ENCODE measurements at regions not wholly inside any gene's neighbourhood (a gene's known extent, or its start where the extent isn't known, plus 50 kb on each side); places are given as distances from the start of the nearest gene placed in this dataset.

GRCh38 chr3:159760046-159760445, 228.6 kb upstream of the IL12A start:
- ATAC-seq (no peak), DNase-seq (no peak)
- Mint-ChIP-seq H3K9me3 (peaks cover 8% of the 10 kb centered on the region), H3K36me3 (ENCODE audit: low read depth) (no peaks in the 10 kb centered on the region), H3K27me3 (peaks cover 31% of the 10 kb centered on the region), H3K27ac (no peak overlapping the region), H3K4me1 (peaks cover 9% of the 10 kb centered on the region), H3K4me3 (no peak overlapping the region)

GRCh38 chr3:159761369-159761768, 227.3 kb upstream of the IL12A start:
- ATAC-seq (no peak), DNase-seq (no peak)
- peaks cover 43% of the 10 kb centered on the region for H3K27me3 Mint-ChIP-seq
- peaks cover 8% of the 10 kb centered on the region for H3K9me3 Mint-ChIP-seq
- peaks cover 18% of the 10 kb centered on the region for H3K4me1 Mint-ChIP-seq
- no peaks in the 10 kb centered on the region for H3K36me3 Mint-ChIP-seq (ENCODE audit: low read depth)
- no peak overlapping the region for H3K27ac Mint-ChIP-seq
- H3K4me3 Mint-ChIP-seq: no peak overlapping the region

- DNase-seq (no peak), ATAC-seq (no peak)
- H3K27ac Mint-ChIP-seq: no peak overlapping the region
- peaks cover 18% of the 10 kb centered on the region for H3K4me1 Mint-ChIP-seq
- peaks cover 49% of the 10 kb centered on the region for H3K27me3 Mint-ChIP-seq
- peaks cover 1% of the 10 kb centered on the region for H3K9me3 Mint-ChIP-seq
- no peak overlapping the region for H3K4me3 Mint-ChIP-seq
- no peaks in the 10 kb centered on the region for H3K36me3 Mint-ChIP-seq (ENCODE audit: low read depth)
These were observed 226.6 kb upstream of the IL12A start for GRCh38 chr3:159761848-159762635.

GRCh38 chr3:159763011-159763601, 225.5 kb upstream of the IL12A start:
- Mint-ChIP-seq H3K4me1 (peaks cover 18% of the 10 kb centered on the region), H3K27ac (peak overlapping the region; percentile 8), H3K9me3 (no peaks in the 10 kb centered on the region), H3K27me3 (peaks cover 57% of the 10 kb centered on the region), H3K4me3 (peak overlapping the region; percentile 76), H3K36me3 (ENCODE audit: low read depth) (no peaks in the 10 kb centered on the region)
- DNase-seq (peak; percentile 40), ATAC-seq (peak; percentile 59)

- H3K27me3 Mint-ChIP-seq: peaks cover 57% of the 10 kb centered on the region
- DNase-seq: peak; percentile 57
These were observed 224.8 kb upstream of the IL12A start for GRCh38 chr3:159763602-159764489.

GRCh38 chr3:159764490-159765029, 224.1 kb upstream of the IL12A start:
- H3K4me3 Mint-ChIP-seq: peak overlapping the region; percentile 78
- no peak for ATAC-seq

More at GRCh38 chr3:159763602-159764489, 224.8 kb upstream of the IL12A start:
- no peak overlapping the region for H3K27ac Mint-ChIP-seq
- H3K4me1 Mint-ChIP-seq: peaks cover 18% of the 10 kb centered on the region
- H3K4me3 Mint-ChIP-seq: peak overlapping the region; percentile 78
- H3K36me3 Mint-ChIP-seq (ENCODE audit: low read depth): no peaks in the 10 kb centered on the region
- peak; percentile 78 for ATAC-seq
- no peaks in the 10 kb centered on the region for H3K9me3 Mint-ChIP-seq

GRCh38 chr3:159765030-159765859, 223.4 kb upstream of the IL12A start:
- H3K27me3 Mint-ChIP-seq: peaks cover 54% of the 10 kb centered on the region
- peak overlapping the region; percentile 74 for H3K4me3 Mint-ChIP-seq
- peak; percentile 21 for DNase-seq
- H3K9me3 Mint-ChIP-seq: no peaks in the 10 kb centered on the region
- peak; percentile 37 for ATAC-seq
- peaks cover 18% of the 10 kb centered on the region for H3K4me1 Mint-ChIP-seq
- no peak overlapping the region for H3K27ac Mint-ChIP-seq
- no peaks in the 10 kb centered on the region for H3K36me3 Mint-ChIP-seq (ENCODE audit: low read depth)

More at GRCh38 chr3:159764490-159765029, 224.1 kb upstream of the IL12A start:
- Mint-ChIP-seq H3K27ac (no peak overlapping the region), H3K36me3 (ENCODE audit: low read depth) (no peaks in the 10 kb centered on the region), H3K9me3 (no peaks in the 10 kb centered on the region), H3K4me1 (peaks cover 18% of the 10 kb centered on the region), H3K27me3 (peaks cover 54% of the 10 kb centered on the region)
- no peak for DNase-seq

- Mint-ChIP-seq H3K27me3 (peaks cover 53% of the 10 kb centered on the region), H3K4me3 (peak overlapping the region; percentile 74)
- ATAC-seq: no peak
These were observed 222.8 kb upstream of the IL12A start for GRCh38 chr3:159765860-159766294.

GRCh38 chr3:159766563-159767185, 222.0 kb upstream of the IL12A start:
- H3K27ac Mint-ChIP-seq: no peak overlapping the region
- H3K4me1 Mint-ChIP-seq: peaks cover 18% of the 10 kb centered on the region
- H3K36me3 Mint-ChIP-seq (ENCODE audit: low read depth): no peaks in the 10 kb centered on the region
- no peak for ATAC-seq
- H3K27me3 Mint-ChIP-seq: peaks cover 48% of the 10 kb centered on the region
- DNase-seq: no peak
- no peaks in the 10 kb centered on the region for H3K9me3 Mint-ChIP-seq
- H3K4me3 Mint-ChIP-seq: no peak overlapping the region

More at GRCh38 chr3:159765860-159766294, 222.8 kb upstream of the IL12A start:
- Mint-ChIP-seq H3K36me3 (ENCODE audit: low read depth) (no peaks in the 10 kb centered on the region), H3K4me1 (peaks cover 18% of the 10 kb centered on the region), H3K9me3 (no peaks in the 10 kb centered on the region), H3K27ac (no peak overlapping the region)
- DNase-seq: no peak

- Mint-ChIP-seq H3K9me3 (no peaks in the 10 kb centered on the region), H3K27me3 (peaks cover 29% of the 10 kb centered on the region), H3K27ac (no peak overlapping the region), H3K4me3 (no peak overlapping the region), H3K4me1 (no peaks in the 10 kb centered on the region), H3K36me3 (ENCODE audit: low read depth) (no peaks in the 10 kb centered on the region)
- no peak for ATAC-seq
- no peak for DNase-seq
These were observed 217.6 kb upstream of the IL12A start for GRCh38 chr3:159770998-159771397.

- Mint-ChIP-seq H3K4me3 (no peak overlapping the region), H3K4me1 (no peaks in the 10 kb centered on the region), H3K27me3 (peaks cover 20% of the 10 kb centered on the region), H3K36me3 (ENCODE audit: low read depth) (no peaks in the 10 kb centered on the region), H3K27ac (no peak overlapping the region), H3K9me3 (no peaks in the 10 kb centered on the region)
- no peak for ATAC-seq
- DNase-seq: no peak
These were observed 216.6 kb upstream of the IL12A start for GRCh38 chr3:159771865-159772611.

- Mint-ChIP-seq H3K9me3 (no peaks in the 10 kb centered on the region), H3K27ac (no peak overlapping the region), H3K4me1 (no peaks in the 10 kb centered on the region), H3K27me3 (peaks cover 12% of the 10 kb centered on the region), H3K36me3 (ENCODE audit: low read depth) (no peaks in the 10 kb centered on the region), H3K4me3 (no peak overlapping the region)
- ATAC-seq (no peak), DNase-seq (no peak)
These were observed 214.9 kb upstream of the IL12A start for GRCh38 chr3:159773706-159774105.

All from activated naive CD8-positive, alpha-beta T cell treated with anti-CD3 and anti-CD28 coated beads, Interleukin-2, amount 50 U/mL, for 24 hours (primary cell).